ENCODE measurements at regions not wholly inside any gene's neighbourhood (a gene's known extent, or its start where the extent isn't known, plus 50 kb on each side); places are given as distances from the start of the nearest gene placed in this dataset.

DNA sequence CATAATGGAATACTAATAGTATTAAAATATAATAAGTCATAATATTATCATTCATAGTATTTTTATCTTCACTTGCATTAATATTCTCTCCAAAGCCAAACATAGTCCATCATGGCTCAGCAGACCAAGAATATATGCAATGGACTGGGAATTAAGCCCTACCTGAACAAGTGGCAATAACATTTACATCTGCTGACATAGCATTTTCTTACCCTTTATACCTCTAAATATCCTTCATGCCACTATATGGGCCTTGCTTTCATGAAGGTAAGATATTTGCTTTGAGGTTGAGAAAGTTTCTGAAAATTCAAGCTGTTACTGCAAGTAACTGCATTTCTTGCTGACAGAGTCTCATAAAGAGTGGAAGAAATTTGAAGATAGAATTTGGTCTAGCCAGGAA lies 847.4 kb upstream of the GCFC2 start:
- H3K4me3 ChIP-seq: no peak overlapping the region
- H3K4me1 ChIP-seq (ENCODE audit: insufficient read depth): no peaks in the 10 kb centered on the region
- DNase-seq: no peak
- in situ Hi-C loops (cut with MboI): no loop called here
- H3F3A ChIP-seq (ENCODE audit: insufficient read depth): no peaks in the 10 kb centered on the region
- no peak overlapping the region for H3K27ac ChIP-seq
- H3K36me3 ChIP-seq (ENCODE audit: low read depth): no peaks in the 10 kb centered on the region
- no peak for TF ChIP-seq EZH2 (IDR thresholded peaks at IDR 0.05; ENCODE audit: insufficient read depth, poor library complexity, severe bottlenecking)
- TF ChIP-seq EZH2phosphoT487 (IDR thresholded peaks at IDR 0.05; ENCODE audit: insufficient read depth, low read depth): no peak
- H3K27me3 ChIP-seq (replicated peaks; ENCODE audit: insufficient read depth): no peaks in the 10 kb centered on the region
- no peak overlapping the region for H2AFZ ChIP-seq
- no peak overlapping the region for H3K4me2 ChIP-seq (ENCODE audit: unreplicated experiment)
- no peaks in the 10 kb centered on the region for H3K79me2 ChIP-seq (ENCODE audit: insufficient read depth)
- H3K9me3 ChIP-seq (ENCODE audit: low read depth): peaks cover 3% of the 10 kb centered on the region
- no peaks in the 10 kb centered on the region for H4K20me1 ChIP-seq (ENCODE audit: insufficient read depth)
- no peak overlapping the region for H3K9ac ChIP-seq
- H3K9me2 ChIP-seq (ENCODE audit: insufficient read depth): no peaks in the 10 kb centered on the region

DNA sequence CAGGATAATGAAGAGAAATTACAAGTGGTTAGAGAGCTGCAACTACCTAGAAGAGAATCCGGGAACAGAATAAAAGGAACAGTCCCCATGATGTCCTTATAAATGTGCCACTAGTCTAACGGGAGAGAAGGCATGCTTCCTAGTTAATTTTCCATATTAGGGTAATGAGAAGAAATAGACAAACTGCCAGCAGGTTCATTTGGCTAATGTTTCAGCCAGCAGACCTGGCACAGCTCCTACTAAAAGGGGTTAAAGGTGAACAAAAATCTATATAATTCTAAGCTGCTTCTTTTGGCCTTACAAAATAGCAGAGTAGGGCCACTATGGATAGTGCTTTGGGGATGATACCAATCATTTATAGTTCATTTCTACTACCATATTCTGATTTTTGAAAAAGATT lies 845.3 kb upstream of the GCFC2 start:
- Histone ChIP-seq H3K9me3 (ENCODE audit: low read depth) (peaks cover 3% of the 10 kb centered on the region), H2AFZ (no peak overlapping the region), H3K27me3 (replicated peaks; ENCODE audit: insufficient read depth) (no peaks in the 10 kb centered on the region), H3K36me3 (ENCODE audit: low read depth) (no peaks in the 10 kb centered on the region), H3K4me1 (ENCODE audit: insufficient read depth) (no peaks in the 10 kb centered on the region), H3K4me2 (ENCODE audit: unreplicated experiment) (no peak overlapping the region), H3K4me3 (no peak overlapping the region), H3K79me2 (ENCODE audit: insufficient read depth) (no peaks in the 10 kb centered on the region), H3K9ac (no peak overlapping the region), H4K20me1 (ENCODE audit: insufficient read depth) (no peaks in the 10 kb centered on the region), H3F3A (ENCODE audit: insufficient read depth) (no peaks in the 10 kb centered on the region), H3K9me2 (ENCODE audit: insufficient read depth) (no peaks in the 10 kb centered on the region), H3K27ac (no peak overlapping the region)
- 3 to 12% methylated on average over 2 of the region's 2 CpGs for WGBS, 2 experiments (ENCODE audit: low coverage in 1 of 2, low lambda C conversion rate in 2 of 2, missing lambda C conversion rate in 2 of 2)
- no peak for DNase-seq
- TF ChIP-seq EZH2 (IDR thresholded peaks at IDR 0.05; ENCODE audit: insufficient read depth, poor library complexity, severe bottlenecking): no peak
- no peak for TF ChIP-seq EZH2phosphoT487 (IDR thresholded peaks at IDR 0.05; ENCODE audit: insufficient read depth, low read depth)
- in situ Hi-C loops (cut with MboI): no loop called here

DNA sequence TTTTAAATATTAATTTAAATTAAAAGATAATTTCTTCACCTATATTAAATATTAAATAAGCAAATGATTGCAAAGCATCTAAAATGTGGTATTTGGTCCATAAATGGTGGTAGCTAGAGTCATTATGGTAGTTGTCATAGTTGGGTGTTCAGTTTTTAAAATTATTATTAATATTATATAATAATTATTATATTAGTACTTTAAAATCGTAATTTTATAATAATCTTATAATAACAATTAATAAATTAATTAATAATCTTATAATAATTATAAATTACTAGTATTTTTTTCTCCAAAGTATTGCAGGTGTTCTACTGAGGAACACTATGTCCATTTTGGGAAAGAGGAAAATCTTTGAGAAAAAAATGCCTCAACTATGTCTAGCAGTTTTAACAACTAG lies 835.5 kb upstream of the GCFC2 start:
- no peak overlapping the region for H2AFZ ChIP-seq
- no peaks in the 10 kb centered on the region for H3K9me3 ChIP-seq (ENCODE audit: low read depth)
- DNase-seq: no peak
- H4K20me1 ChIP-seq (ENCODE audit: insufficient read depth): no peaks in the 10 kb centered on the region
- H3K79me2 ChIP-seq (ENCODE audit: insufficient read depth): no peaks in the 10 kb centered on the region
- H3K9me2 ChIP-seq (ENCODE audit: insufficient read depth): no peaks in the 10 kb centered on the region
- no peaks in the 10 kb centered on the region for H3K27me3 ChIP-seq (replicated peaks; ENCODE audit: insufficient read depth)
- TF ChIP-seq EZH2phosphoT487 (IDR thresholded peaks at IDR 0.05; ENCODE audit: insufficient read depth, low read depth): no peak
- TF ChIP-seq EZH2 (IDR thresholded peaks at IDR 0.05; ENCODE audit: insufficient read depth, poor library complexity, severe bottlenecking): no peak
- no peak overlapping the region for H3K4me3 ChIP-seq
- no peaks in the 10 kb centered on the region for H3F3A ChIP-seq (ENCODE audit: insufficient read depth)
- no peak overlapping the region for H3K27ac ChIP-seq
- H3K4me2 ChIP-seq (ENCODE audit: unreplicated experiment): no peak overlapping the region
- no peak overlapping the region for H3K9ac ChIP-seq
- H3K36me3 ChIP-seq (ENCODE audit: low read depth): no peaks in the 10 kb centered on the region
- 0% methylated on average over 1 of the region's 1 CpG for WGBS, 2 experiments (ENCODE audit: low coverage in 1 of 2, low lambda C conversion rate in 2 of 2, missing lambda C conversion rate in 2 of 2)
- H3K4me1 ChIP-seq (ENCODE audit: insufficient read depth): no peaks in the 10 kb centered on the region
- in situ Hi-C loops (cut with MboI): no loop called here

DNA sequence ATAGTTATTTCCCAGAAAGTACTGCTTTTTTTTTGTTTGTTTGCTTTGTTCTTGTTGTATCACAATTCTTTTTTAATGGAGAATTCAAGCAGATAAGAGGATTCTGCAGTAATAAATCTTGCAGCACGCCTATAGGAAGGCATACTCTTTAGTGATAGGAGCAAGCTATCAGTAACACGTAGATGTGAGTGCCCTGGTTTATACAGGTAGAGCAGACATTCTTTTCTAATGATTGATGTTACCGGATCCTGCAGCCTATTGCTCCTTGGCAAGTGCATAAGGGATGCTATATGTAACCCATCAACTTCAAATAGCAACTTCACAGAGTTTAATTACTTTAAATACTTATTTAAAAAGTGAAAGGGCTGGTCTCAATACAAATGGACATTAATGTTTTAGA lies 834.2 kb upstream of the GCFC2 start:
- H3K36me3 ChIP-seq (ENCODE audit: low read depth): no peaks in the 10 kb centered on the region
- H3K4me1 ChIP-seq (ENCODE audit: insufficient read depth): no peaks in the 10 kb centered on the region
- H2AFZ ChIP-seq: no peak overlapping the region
- no peak for DNase-seq
- no peaks in the 10 kb centered on the region for H3K27me3 ChIP-seq (replicated peaks; ENCODE audit: insufficient read depth)
- in situ Hi-C loops (cut with MboI): no loop called here
- peaks cover 4% of the 10 kb centered on the region for H3K9me3 ChIP-seq (ENCODE audit: low read depth)
- H3F3A ChIP-seq (ENCODE audit: insufficient read depth): no peaks in the 10 kb centered on the region
- H3K4me2 ChIP-seq (ENCODE audit: unreplicated experiment): no peak overlapping the region
- H3K4me3 ChIP-seq: no peak overlapping the region
- H3K79me2 ChIP-seq (ENCODE audit: insufficient read depth): no peaks in the 10 kb centered on the region
- no peak for TF ChIP-seq EZH2phosphoT487 (IDR thresholded peaks at IDR 0.05; ENCODE audit: insufficient read depth, low read depth)
- no peak for TF ChIP-seq EZH2 (IDR thresholded peaks at IDR 0.05; ENCODE audit: insufficient read depth, poor library complexity, severe bottlenecking)
- no peak overlapping the region for H3K9ac ChIP-seq
- no peaks in the 10 kb centered on the region for H3K9me2 ChIP-seq (ENCODE audit: insufficient read depth)
- H3K27ac ChIP-seq: no peak overlapping the region
- no peaks in the 10 kb centered on the region for H4K20me1 ChIP-seq (ENCODE audit: insufficient read depth)
- 3 to 7% methylated on average over 3 of the region's 3 CpGs for WGBS, 2 experiments (ENCODE audit: low coverage in 1 of 2, low lambda C conversion rate in 2 of 2, missing lambda C conversion rate in 2 of 2)

DNA sequence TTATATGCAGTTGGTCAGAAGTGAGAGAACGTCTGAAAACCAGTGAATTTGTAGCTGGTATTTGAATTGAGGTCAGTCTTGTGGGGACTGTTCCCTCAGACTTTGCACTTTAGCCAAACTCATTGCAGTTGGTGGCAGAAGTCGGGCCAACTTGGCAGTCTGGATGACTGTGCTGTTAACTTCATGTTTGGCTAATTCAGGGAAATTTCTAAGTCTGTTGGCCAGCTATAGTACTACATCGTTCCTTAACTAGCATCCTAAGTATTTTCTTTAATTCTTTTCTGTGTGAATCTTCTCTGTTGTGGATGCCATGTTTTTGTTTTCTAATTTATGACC lies 806.8 kb upstream of the GCFC2 start:
- 6 to 10% methylated on average over 3 of the region's 3 CpGs for WGBS, 2 experiments (ENCODE audit: low coverage in 1 of 2, low lambda C conversion rate in 2 of 2, missing lambda C conversion rate in 2 of 2)
- Histone ChIP-seq H3K27me3 (replicated peaks; ENCODE audit: insufficient read depth) (no peaks in the 10 kb centered on the region), H3K9me3 (ENCODE audit: low read depth) (no peaks in the 10 kb centered on the region), H3K9me2 (ENCODE audit: insufficient read depth) (no peaks in the 10 kb centered on the region), H3K79me2 (ENCODE audit: insufficient read depth) (no peaks in the 10 kb centered on the region), H2AFZ (no peak overlapping the region), H4K20me1 (ENCODE audit: insufficient read depth) (no peaks in the 10 kb centered on the region), H3K4me3 (no peak overlapping the region), H3K9ac (no peak overlapping the region), H3K36me3 (ENCODE audit: low read depth) (no peaks in the 10 kb centered on the region), H3K27ac (no peak overlapping the region), H3F3A (ENCODE audit: insufficient read depth) (no peaks in the 10 kb centered on the region), H3K4me1 (ENCODE audit: insufficient read depth) (no peaks in the 10 kb centered on the region), H3K4me2 (ENCODE audit: unreplicated experiment) (no peak overlapping the region)
- no peak for DNase-seq
- in situ Hi-C loops (cut with MboI): no loop called here
- no peak for TF ChIP-seq EZH2phosphoT487 (IDR thresholded peaks at IDR 0.05; ENCODE audit: insufficient read depth, low read depth)
- TF ChIP-seq EZH2 (IDR thresholded peaks at IDR 0.05; ENCODE audit: insufficient read depth, poor library complexity, severe bottlenecking): no peak

Measured in GM23248 (cell line).